Retinal pigment epithelial cell (primary cell): ENCODE measurements at regions not wholly inside any gene's neighbourhood (a gene's known extent, or its start where the extent isn't known, plus 50 kb on each side); places are given as distances from the start of the nearest gene placed in this dataset.

Source experiments
- DNase-seq: peaks from one replicate; pipeline ENCODE4 v3.0.0-alpha.2; 2010; ENCODE audit warnings: low read depth
- H3K4me3 ChIP-seq: 2 replicates; pipeline ENCODE4 v1.5.1; 2011; ENCODE audit warnings: mild to moderate bottlenecking, low read length, control low read depth, moderate library complexity
- TF ChIP-seq, protein P1 (sequence below): conservative IDR thresholded peaks from 2 replicates; pipeline ENCODE4 v1.5.1; 2011; ENCODE audit warnings: low read depth, low read length, control low read depth, inconsistent platforms

DNA sequence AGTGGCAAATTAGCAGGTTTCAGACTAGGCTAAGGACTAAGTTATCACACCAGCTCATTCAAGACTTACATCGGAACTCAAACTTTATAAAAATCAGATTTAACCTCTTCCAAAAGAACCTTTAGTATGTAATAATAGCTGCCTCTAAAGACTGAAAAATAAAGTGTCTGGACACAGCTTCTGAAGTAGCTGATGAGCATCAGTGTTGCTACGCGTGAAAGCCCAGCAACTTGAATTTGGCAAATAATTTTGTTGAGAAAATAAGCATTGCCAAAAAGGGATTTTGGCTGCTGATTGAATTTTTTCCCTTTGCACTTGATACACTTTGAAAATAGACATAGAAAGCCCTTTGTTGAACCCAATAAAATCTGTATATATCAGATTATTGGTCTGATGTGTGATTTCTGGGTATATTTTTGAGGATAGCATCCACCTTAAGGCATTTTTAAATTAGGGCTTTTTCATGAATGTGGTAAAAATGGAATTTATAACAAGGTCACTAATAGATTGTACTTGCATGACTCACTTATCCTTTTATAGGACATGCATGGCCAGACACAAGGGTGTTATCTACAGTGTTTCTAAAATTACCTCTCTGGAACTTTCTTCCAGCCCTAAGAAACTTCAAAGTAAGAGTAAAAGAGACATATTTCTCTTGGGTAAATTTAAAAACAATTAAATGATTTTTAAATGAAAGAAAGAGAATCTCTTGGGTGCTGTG lies 350.4 kb downstream of the TENT5A start:
- H3K4me3 ChIP-seq, result no peak overlapping the region
- peak; percentile 66 for DNase-seq
- TF ChIP-seq, protein P1, sequence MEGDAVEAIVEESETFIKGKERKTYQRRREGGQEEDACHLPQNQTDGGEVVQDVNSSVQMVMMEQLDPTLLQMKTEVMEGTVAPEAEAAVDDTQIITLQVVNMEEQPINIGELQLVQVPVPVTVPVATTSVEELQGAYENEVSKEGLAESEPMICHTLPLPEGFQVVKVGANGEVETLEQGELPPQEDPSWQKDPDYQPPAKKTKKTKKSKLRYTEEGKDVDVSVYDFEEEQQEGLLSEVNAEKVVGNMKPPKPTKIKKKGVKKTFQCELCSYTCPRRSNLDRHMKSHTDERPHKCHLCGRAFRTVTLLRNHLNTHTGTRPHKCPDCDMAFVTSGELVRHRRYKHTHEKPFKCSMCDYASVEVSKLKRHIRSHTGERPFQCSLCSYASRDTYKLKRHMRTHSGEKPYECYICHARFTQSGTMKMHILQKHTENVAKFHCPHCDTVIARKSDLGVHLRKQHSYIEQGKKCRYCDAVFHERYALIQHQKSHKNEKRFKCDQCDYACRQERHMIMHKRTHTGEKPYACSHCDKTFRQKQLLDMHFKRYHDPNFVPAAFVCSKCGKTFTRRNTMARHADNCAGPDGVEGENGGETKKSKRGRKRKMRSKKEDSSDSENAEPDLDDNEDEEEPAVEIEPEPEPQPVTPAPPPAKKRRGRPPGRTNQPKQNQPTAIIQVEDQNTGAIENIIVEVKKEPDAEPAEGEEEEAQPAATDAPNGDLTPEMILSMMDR, result no peak

DNA sequence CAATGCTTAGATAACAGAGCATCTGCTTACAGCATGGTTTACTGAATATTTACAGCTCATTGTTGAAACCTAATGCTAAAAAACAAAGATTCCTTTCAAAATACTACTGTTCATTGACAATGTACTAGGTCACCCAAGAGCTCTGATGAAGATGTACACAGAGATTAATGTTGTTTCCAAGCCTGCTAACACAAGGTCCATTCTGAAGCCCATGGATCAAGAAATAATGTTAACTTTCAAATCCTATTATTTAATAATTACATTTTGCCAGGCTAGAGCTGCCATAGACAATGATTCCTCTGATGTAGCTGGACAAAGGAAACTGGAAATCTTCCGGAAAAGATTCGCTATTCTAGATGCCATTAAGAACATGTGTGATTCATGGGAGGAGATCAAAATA lies 355.6 kb downstream of the TENT5A start:
- H3K4me3 ChIP-seq, result no peak overlapping the region
- TF ChIP-seq, protein P1, result no peak
- DNase-seq, result no peak

GRCh38 chr6:81387163-81387562 lies 365.3 kb downstream of the TENT5A start:
- DNase-seq, result no peak
- TF ChIP-seq, protein P1, result no peak
- no peak overlapping the region for H3K4me3 ChIP-seq

DNA sequence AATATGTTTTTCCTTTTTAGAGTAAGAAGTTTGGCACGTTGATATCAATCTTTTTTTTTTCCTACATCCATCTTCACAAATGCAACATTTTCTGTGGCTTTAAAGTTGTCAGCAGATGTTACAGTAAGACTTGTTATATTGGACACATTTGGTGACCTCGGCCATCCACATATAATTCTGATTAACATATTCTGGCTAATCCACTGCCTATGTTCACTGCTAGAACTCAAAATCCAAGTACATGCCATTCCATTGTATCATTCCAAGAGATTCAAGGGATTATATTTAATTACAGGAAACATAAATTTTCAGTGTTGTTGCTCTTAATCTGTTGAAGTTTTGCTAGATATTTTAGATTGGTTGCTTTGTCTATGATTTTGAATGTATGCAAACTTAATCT lies 367.6 kb downstream of the TENT5A start:
- DNase-seq, result no peak
- no peak overlapping the region for H3K4me3 ChIP-seq
- TF ChIP-seq, protein P1, result no peak

DNA sequence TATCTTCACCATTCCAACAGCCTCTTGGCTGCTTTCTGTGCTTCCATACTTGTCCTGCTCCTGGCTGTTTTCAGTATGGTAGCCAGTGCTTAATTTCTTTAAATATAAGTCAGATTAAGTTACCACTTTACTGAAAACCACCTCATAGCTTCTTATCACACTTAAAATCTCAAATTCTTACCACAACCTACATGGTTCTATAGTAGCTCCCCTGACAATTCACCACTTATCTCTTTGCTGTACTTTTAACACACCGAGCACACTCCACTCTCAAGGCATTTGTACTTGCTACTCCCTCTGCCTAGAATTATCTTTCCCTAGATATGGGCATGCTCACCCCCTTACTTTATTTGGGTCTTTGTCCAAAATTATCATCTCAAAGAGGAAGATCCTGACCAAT lies 369.0 kb downstream of the TENT5A start:
- no peak overlapping the region for H3K4me3 ChIP-seq
- DNase-seq, result no peak
- TF ChIP-seq, protein P1, result no peak

DNA sequence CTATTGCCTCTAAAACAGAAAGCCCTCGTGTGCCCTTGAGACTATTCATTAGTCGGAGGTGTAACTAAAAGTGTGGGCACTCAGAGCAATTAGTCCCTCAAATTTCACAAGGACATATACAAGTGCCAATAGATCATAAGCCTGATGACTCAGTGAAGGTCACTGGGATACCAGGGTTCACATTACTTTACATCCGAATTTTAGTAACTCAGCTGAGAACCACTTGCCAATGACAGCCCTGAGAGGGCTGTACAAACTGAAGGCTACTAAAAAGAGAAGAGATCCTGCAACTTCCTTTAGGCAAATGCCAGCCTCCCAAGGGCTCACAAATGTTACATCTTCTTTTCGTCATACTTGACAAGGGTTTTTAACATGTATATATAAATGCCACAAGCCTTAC lies 369.6 kb downstream of the TENT5A start:
- TF ChIP-seq, protein P1, result no peak
- no peak for DNase-seq
- H3K4me3 ChIP-seq, result no peak overlapping the region

DNA sequence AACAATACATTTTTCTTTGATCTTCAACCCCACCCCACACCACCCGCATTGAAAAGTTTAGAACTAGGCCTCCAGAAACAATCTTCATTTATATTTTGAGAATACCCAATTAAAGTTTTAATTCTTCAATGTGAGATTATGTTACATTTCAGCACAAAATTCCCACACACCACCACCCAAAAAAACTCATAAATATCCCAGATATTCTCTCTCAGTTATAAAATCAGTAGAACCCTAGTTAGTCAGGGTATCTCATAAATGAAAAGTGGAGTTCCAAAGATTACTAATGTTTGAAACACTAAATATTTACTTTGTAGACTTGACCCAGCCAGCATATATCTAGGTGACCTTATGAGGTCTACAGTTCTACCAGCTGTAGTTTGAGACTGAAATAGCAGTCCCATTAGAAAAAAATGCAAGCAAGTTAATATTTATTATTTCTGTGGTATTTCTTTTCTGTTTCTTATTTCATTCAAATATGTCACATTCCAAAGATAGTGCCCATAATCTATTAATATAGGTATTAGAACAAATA lies 371.0 kb downstream of the TENT5A start:
- H3K4me3 ChIP-seq, result no peak overlapping the region
- TF ChIP-seq, protein P1, result no peak

More for the DNA sequence above, 371.0 kb downstream of the TENT5A start:
- no peak for DNase-seq
